Choroid plexus epithelial cell (primary cell): ENCODE measurements at regions not wholly inside any gene's neighbourhood (a gene's known extent, or its start where the extent isn't known, plus 50 kb on each side); places are given as distances from the start of the nearest gene placed in this dataset.

Experiments
- DNase-seq: peaks from one replicate; pipeline ENCODE4 v3.0.0-alpha.2; 2010; ENCODE audit warnings: low read depth
- H3K4me3 ChIP-seq: 2 replicates; pipeline ENCODE4 v1.5.1; 2011; ENCODE audit warnings: low read depth, mild to moderate bottlenecking, control low read depth, low read length, moderate library complexity
- CTCF ChIP-seq: conservative IDR thresholded peaks from 2 replicates; pipeline ENCODE4 v1.5.1; 2011; ENCODE audit warnings: low read depth, mild to moderate bottlenecking, control low read depth, inconsistent platforms, low read length, moderate library complexity

- H3K4me3 ChIP-seq: no peak overlapping the region
- no peak for TF ChIP-seq CTCF
- DNase-seq: peak; percentile 18
Measured at GRCh38 chr17:12580640-12581039, 85.0 kb upstream of the MYOCD start.

- no peak for DNase-seq
- no peak for TF ChIP-seq CTCF
Measured at GRCh38 chr17:12584727-12585126, 81.0 kb upstream of the MYOCD start.

GRCh38 chr17:12588531-12588930 lies 77.2 kb upstream of the MYOCD start:
- no peak for DNase-seq
- no peak for TF ChIP-seq CTCF
- no peak overlapping the region for H3K4me3 ChIP-seq

More at GRCh38 chr17:12584727-12585126, 81.0 kb upstream of the MYOCD start:
- no peak overlapping the region for H3K4me3 ChIP-seq

- no peak for TF ChIP-seq CTCF
- no peak for DNase-seq
- no peak overlapping the region for H3K4me3 ChIP-seq
Measured at GRCh38 chr17:12590417-12590816, 75.3 kb upstream of the MYOCD start.

GRCh38 chr17:12591021-12591735 lies 74.5 kb upstream of the MYOCD start:
- TF ChIP-seq CTCF: no peak
- no peak overlapping the region for H3K4me3 ChIP-seq
- peak; percentile 45 for DNase-seq

GRCh38 chr17:12592941-12593340 lies 72.7 kb upstream of the MYOCD start:
- H3K4me3 ChIP-seq: no peak overlapping the region
- no peak for TF ChIP-seq CTCF
- peak; percentile 37 for DNase-seq

- TF ChIP-seq CTCF: no peak
- no peak overlapping the region for H3K4me3 ChIP-seq
- DNase-seq: no peak
Measured at GRCh38 chr17:12596961-12597360, 68.7 kb upstream of the MYOCD start.
